ENCODE measurements at regions not wholly inside any gene's neighbourhood (a gene's known extent, or its start where the extent isn't known, plus 50 kb on each side); places are given as distances from the start of the nearest gene placed in this dataset.

DNA sequence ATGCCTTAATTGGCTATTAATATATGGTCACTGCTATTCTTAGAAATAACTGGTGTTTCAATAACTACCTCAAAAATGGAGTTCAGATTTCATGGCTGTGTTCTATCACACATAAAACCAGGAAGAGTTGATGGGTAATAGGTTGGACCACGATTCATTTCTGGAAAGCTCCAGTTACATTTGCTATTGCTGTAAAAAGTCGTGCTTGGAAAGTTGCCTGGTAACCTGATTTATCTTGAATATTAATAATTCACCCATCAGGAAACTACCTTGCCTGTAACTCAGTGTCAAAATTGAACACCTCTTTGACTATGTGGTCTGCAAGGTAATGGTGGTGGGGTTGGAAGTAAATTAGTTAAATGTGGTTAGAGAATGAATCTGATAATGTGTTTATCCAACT is 104.7 kb upstream of the IFNG-AS1 start:
- ChIA-PET POLR2A (no interaction called here), CTCF (no interaction called here)
- Histone ChIP-seq H3K79me2 (ENCODE audit: control insufficient read depth, insufficient read depth, low read length) (no peaks in the 10 kb centered on the region), H3K4me1 (ENCODE audit: control insufficient read depth, extremely low read depth, insufficient read depth, low read length) (no peaks in the 10 kb centered on the region), H3K27me3 (ENCODE audit: control insufficient read depth in 2 of 2, insufficient read depth in 2 of 2, low read length in 2 of 2) (no peaks in the 10 kb centered on the region), H3K9ac (replicated peaks; ENCODE audit: extremely low read depth, insufficient read depth, low read length) (no peak overlapping the region), H3K4me3 (replicated peaks in 1 of 3; ENCODE audit: insufficient read depth in 1 of 3, low read depth in 1 of 3, low read length in 3 of 3) (no peak overlapping the region), H4K20me1 (replicated peaks; ENCODE audit: control insufficient read depth, extremely low read depth, insufficient read depth, low read length) (no peaks in the 10 kb centered on the region), H3K27ac (ENCODE audit: insufficient read depth, low read depth, low read length) (no peak overlapping the region), H3K9me3 (replicated peaks; ENCODE audit: control insufficient read depth, insufficient read depth, low read length) (no peaks in the 10 kb centered on the region), H3K36me3 (ENCODE audit: control insufficient read depth in 2 of 2, extremely low read depth in 1 of 2, insufficient read depth in 2 of 2, low read length in 2 of 2) (no peaks in the 10 kb centered on the region), H3K9me1 (replicated peaks; ENCODE audit: control insufficient read depth, extremely low read depth, insufficient read depth, low read length) (no peaks in the 10 kb centered on the region), H3K4me2 (ENCODE audit: insufficient read depth, low read length) (no peak overlapping the region), H2AFZ (ENCODE audit: low read depth, low read length) (no peak overlapping the region)
- TF ChIP-seq POLR2AphosphoS5 (IDR thresholded peaks at IDR 0.05; ENCODE audit: insufficient read depth, low read depth, low read length) (no peak), JUN (IDR thresholded peaks at IDR 0.05; ENCODE audit: borderline replicate concordance, insufficient read depth, insufficient read length, low read depth) (no peak), MAX (IDR thresholded peaks at IDR 0.05; ENCODE audit: insufficient read depth, insufficient read length) (no peak)
- no TSS peak for BruUV-seq (replicated peaks)
- intact Hi-C loops (cut with micrococcal nuclease): no loop called here
- FAIRE-seq (no peak), DNase-seq (ENCODE audit: low read depth, low spot score) (no peak)
- dilution Hi-C loops (cut with MboI; ENCODE audit: extremely low pct_ligation_motif_present, low sequenced_read_pairs): no loop called here

GRCh38 chr12:67885375-67886169 is 103.7 kb upstream of the IFNG-AS1 start:
- intact Hi-C loops (cut with micrococcal nuclease) (no loop called here), dilution Hi-C loops (cut with MboI; ENCODE audit: extremely low pct_ligation_motif_present, low sequenced_read_pairs) (no loop called here)
- FAIRE-seq (no peak), DNase-seq (ENCODE audit: low read depth, low spot score) (no peak)
- Histone ChIP-seq H3K4me1 (ENCODE audit: control insufficient read depth, extremely low read depth, insufficient read depth, low read length) (no peaks in the 10 kb centered on the region), H4K20me1 (replicated peaks; ENCODE audit: control insufficient read depth, extremely low read depth, insufficient read depth, low read length) (no peaks in the 10 kb centered on the region), H3K27me3 (ENCODE audit: control insufficient read depth in 2 of 2, insufficient read depth in 2 of 2, low read length in 2 of 2) (no peaks in the 10 kb centered on the region), H3K9me3 (replicated peaks; ENCODE audit: control insufficient read depth, insufficient read depth, low read length) (no peaks in the 10 kb centered on the region), H3K27ac (ENCODE audit: insufficient read depth, low read depth, low read length) (no peak overlapping the region), H3K9ac (replicated peaks; ENCODE audit: extremely low read depth, insufficient read depth, low read length) (no peak overlapping the region), H3K4me2 (ENCODE audit: insufficient read depth, low read length) (no peak overlapping the region), H3K79me2 (ENCODE audit: control insufficient read depth, insufficient read depth, low read length) (no peaks in the 10 kb centered on the region), H2AFZ (ENCODE audit: low read depth, low read length) (no peak overlapping the region), H3K36me3 (ENCODE audit: control insufficient read depth in 2 of 2, extremely low read depth in 1 of 2, insufficient read depth in 2 of 2, low read length in 2 of 2) (no peaks in the 10 kb centered on the region), H3K9me1 (replicated peaks; ENCODE audit: control insufficient read depth, extremely low read depth, insufficient read depth, low read length) (no peaks in the 10 kb centered on the region), H3K4me3 (replicated peaks in 1 of 3; ENCODE audit: insufficient read depth in 1 of 3, low read depth in 1 of 3, low read length in 3 of 3) (no peak overlapping the region)
- ChIA-PET POLR2A (no interaction called here), CTCF (no interaction called here)
- BruUV-seq (replicated peaks): no TSS peak
- TF ChIP-seq FOS (IDR thresholded peaks at IDR 0.05; ENCODE audit: borderline replicate concordance, insufficient read depth, low read length) (no peak), POLR2A (IDR thresholded peaks at IDR 0.05; ENCODE audit: low read depth, low read length) (no peak), JUN (IDR thresholded peaks at IDR 0.05; ENCODE audit: borderline replicate concordance, insufficient read depth, insufficient read length, low read depth) (no peak), POLR2AphosphoS5 (IDR thresholded peaks at IDR 0.05; ENCODE audit: insufficient read depth, low read depth, low read length) (no peak), MYC (IDR thresholded peaks at IDR 0.05; ENCODE audit: low read depth, low read length) (no peak), CTCF (IDR thresholded peaks at IDR 0.05; ENCODE audit: extremely low read depth in 1 of 2, insufficient read depth in 1 of 2, low read depth in 1 of 2, low read length in 2 of 2) (no peak), MAX (IDR thresholded peaks at IDR 0.05; ENCODE audit: insufficient read depth, insufficient read length) (no peak), GATA2 (IDR thresholded peaks at IDR 0.05; ENCODE audit: insufficient read depth, insufficient read length, low read depth, low read length) (no peak), EZH2 (IDR thresholded peaks at IDR 0.05; ENCODE audit: borderline replicate concordance, low read depth, low read length, severe bottlenecking) (no peak)
